ENCODE measurements at regions not wholly inside any gene's neighbourhood (a gene's known extent, or its start where the extent isn't known, plus 50 kb on each side); places are given as distances from the start of the nearest gene placed in this dataset.

DNA sequence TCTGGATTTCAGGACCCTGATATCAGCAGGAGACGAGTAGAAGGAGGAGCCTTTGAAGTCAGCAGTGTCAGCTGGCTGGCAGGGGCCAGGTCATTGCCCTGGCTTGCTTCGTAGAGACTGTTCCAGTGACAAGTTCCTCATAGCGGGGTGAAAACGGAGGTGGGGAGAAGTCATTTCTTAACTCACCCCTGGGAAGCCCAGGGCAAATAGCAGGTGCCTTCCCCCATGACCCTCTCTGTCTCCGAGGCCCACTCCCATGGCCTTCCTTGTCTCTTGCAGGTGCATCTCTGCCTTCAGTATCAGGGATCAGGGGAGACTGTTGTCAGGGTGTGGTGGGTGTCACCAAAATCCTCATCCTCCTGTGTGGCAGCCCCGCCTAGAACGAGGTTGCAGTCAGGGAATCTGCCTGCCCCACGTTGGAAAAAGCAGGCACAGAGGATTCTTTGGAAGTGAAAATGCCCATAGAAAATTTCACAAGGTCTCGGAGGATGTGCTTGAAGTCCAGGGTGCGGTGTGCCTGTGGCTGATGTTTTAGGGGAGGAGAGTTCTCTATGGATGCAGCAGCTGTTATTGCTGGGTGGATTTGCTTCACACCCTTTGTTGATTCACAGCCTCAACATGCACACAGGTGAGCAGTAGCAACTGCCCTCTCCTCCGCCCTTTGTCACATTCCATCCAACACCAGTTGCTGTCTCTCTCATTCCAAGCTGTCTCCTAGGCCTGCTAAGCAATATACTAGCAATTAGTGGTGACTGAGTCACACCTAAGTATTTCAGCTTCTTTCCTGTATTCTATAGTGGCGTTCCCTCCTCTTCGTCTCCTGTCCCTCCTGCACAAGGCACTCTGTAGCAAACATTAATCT, 142.6 kb upstream of the FHL2 start:
- H3K9me3 ChIP-seq: no peaks in the 10 kb centered on the region
- H3K36me3 ChIP-seq: no peaks in the 10 kb centered on the region
- H3K27me3 ChIP-seq: no peaks in the 10 kb centered on the region
- no peak overlapping the region for H3K27ac ChIP-seq
- H3K4me3 ChIP-seq (ENCODE audit: low read depth in 1 of 2, low read length in 1 of 2): no peak overlapping the region
- TF ChIP-seq, protein P1, sequence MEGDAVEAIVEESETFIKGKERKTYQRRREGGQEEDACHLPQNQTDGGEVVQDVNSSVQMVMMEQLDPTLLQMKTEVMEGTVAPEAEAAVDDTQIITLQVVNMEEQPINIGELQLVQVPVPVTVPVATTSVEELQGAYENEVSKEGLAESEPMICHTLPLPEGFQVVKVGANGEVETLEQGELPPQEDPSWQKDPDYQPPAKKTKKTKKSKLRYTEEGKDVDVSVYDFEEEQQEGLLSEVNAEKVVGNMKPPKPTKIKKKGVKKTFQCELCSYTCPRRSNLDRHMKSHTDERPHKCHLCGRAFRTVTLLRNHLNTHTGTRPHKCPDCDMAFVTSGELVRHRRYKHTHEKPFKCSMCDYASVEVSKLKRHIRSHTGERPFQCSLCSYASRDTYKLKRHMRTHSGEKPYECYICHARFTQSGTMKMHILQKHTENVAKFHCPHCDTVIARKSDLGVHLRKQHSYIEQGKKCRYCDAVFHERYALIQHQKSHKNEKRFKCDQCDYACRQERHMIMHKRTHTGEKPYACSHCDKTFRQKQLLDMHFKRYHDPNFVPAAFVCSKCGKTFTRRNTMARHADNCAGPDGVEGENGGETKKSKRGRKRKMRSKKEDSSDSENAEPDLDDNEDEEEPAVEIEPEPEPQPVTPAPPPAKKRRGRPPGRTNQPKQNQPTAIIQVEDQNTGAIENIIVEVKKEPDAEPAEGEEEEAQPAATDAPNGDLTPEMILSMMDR (IDR thresholded peaks at IDR 0.05): no peak
- peaks cover 1 to 3% of the 10 kb centered on the region in 2 experiments for H3K4me1 ChIP-seq (ENCODE audit: control insufficient read depth in 1 of 2, insufficient read depth in 1 of 2, low read depth in 1 of 2, low read length in 1 of 2)

DNA sequence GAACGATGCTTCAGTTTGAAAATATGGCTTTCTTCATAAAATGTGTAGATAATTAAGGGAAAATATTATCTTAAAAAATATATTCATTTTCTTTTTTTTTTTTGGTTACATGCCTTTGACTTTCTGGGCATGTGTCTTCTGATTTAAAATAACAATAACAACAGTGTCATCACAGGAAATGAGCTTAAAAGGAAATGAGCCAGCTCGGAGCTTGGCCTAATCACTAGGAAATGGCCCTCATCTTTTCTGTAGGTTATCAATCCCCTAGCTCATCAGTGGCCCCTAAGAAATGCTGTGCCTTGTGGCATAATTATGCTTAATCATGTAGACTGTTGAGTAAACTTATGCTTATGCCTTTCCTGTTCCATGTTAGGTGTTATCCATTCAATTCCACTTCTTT, 141.8 kb upstream of the FHL2 start:
- Histone ChIP-seq H3K36me3 (no peaks in the 10 kb centered on the region), H3K4me1 (ENCODE audit: control insufficient read depth in 1 of 2, insufficient read depth in 1 of 2, low read depth in 1 of 2, low read length in 1 of 2) (no peaks in the 10 kb centered on the region), H3K27me3 (no peaks in the 10 kb centered on the region), H3K4me3 (ENCODE audit: low read depth in 1 of 2, low read length in 1 of 2) (no peak overlapping the region), H3K9me3 (no peaks in the 10 kb centered on the region), H3K27ac (no peak overlapping the region)
- TF ChIP-seq, protein P1 (IDR thresholded peaks at IDR 0.05): no peak

DNA sequence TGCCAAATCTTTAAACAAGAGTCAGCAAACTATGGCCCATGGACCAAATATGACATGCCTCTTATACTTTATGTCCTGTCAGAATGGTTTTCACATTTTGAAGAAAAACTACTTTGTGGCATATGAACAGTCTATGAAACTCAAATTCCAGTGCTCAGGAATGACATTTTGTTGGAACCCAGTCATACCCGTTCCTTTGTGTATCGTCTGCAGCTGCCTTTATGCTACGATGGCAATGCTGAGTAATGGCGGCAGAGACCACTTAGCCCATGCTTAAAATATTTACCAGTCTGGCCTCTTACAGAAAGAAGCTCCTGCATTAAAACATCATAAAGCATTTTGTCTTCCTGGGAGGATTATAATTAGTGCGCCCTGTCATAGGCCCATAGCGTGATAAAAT, 140.5 kb upstream of the FHL2 start:
- TF ChIP-seq, protein P1 (IDR thresholded peaks at IDR 0.05): no peak
- Histone ChIP-seq H3K4me1 (ENCODE audit: control insufficient read depth in 1 of 2, insufficient read depth in 1 of 2, low read depth in 1 of 2, low read length in 1 of 2) (no peaks in the 10 kb centered on the region), H3K4me3 (ENCODE audit: low read depth in 1 of 2, low read length in 1 of 2) (no peak overlapping the region), H3K36me3 (no peaks in the 10 kb centered on the region), H3K27me3 (no peaks in the 10 kb centered on the region), H3K27ac (no peak overlapping the region), H3K9me3 (no peaks in the 10 kb centered on the region)

DNA sequence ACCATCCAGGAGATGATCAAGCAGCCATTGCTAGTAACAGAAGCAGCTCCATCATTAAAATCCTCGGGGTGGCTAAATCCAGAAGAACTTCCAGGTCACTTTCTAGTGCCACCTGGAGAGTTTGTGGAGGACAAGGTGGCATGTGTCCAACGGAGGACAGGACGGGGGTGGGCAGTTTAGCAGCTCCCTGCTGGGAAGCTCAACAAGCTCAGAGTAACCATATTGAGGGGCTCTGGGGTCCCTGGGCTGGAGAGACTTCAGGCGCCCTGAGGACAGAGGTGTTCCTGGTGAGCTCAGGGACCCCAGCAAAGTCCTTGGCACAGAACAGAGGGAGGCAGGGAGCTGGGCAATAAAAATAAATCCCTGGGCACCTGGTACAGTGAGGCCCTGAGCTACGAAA, 140.0 kb upstream of the FHL2 start:
- TF ChIP-seq, protein P1 (IDR thresholded peaks at IDR 0.05): no peak
- Histone ChIP-seq H3K36me3 (no peaks in the 10 kb centered on the region), H3K9me3 (no peaks in the 10 kb centered on the region), H3K4me3 (ENCODE audit: low read depth in 1 of 2, low read length in 1 of 2) (no peak overlapping the region), H3K27me3 (no peaks in the 10 kb centered on the region), H3K4me1 (ENCODE audit: control insufficient read depth in 1 of 2, insufficient read depth in 1 of 2, low read depth in 1 of 2, low read length in 1 of 2) (no peaks in the 10 kb centered on the region), H3K27ac (no peak overlapping the region)

DNA sequence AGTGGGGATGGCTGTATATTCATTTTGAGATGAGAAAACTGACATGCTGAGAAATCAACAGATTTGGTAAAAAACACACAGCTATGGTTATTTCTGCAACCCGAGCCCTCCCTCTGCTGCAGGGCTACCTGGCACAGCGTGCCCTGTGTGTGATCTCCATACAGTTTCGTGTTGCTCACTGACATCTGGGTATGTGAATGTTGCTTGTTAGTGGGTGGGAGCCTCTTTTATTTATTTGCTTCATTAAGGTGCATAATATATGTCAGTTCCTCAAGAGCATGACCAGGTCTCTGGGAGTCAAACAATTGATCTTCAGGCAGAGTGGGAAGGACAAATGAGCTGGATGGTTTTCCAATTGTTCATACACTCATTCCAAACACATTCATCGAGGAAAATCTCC, 139.1 kb upstream of the FHL2 start:
- Histone ChIP-seq H3K9me3 (no peaks in the 10 kb centered on the region), H3K4me3 (ENCODE audit: low read depth in 1 of 2, low read length in 1 of 2) (no peak overlapping the region), H3K27ac (no peak overlapping the region), H3K36me3 (no peaks in the 10 kb centered on the region), H3K4me1 (ENCODE audit: control insufficient read depth in 1 of 2, insufficient read depth in 1 of 2, low read depth in 1 of 2, low read length in 1 of 2) (no peaks in the 10 kb centered on the region), H3K27me3 (no peaks in the 10 kb centered on the region)
- TF ChIP-seq, protein P1 (IDR thresholded peaks at IDR 0.05): no peak

Data from neutrophil (primary cell).